Activated naive CD4-positive, alpha-beta T cell treated with anti-CD3 and anti-CD28 coated beads, Interleukin-2, amount 50 U/mL, for 24 hours (primary cell): ENCODE measurements at regions not wholly inside any gene's neighbourhood (a gene's known extent, or its start where the extent isn't known, plus 50 kb on each side); places are given as distances from the start of the nearest gene placed in this dataset.
"Not testable (repeated sequence)": the region's sequence is repeated elsewhere in the genome, so short reads cannot be mapped to it uniquely, and the experiment has no call there.

ENCODE experiments used
- H3K27ac Mint-ChIP-seq: one replicate; pipeline ENCODE4 v1.8.0; 2021; ENCODE audit warnings: mild to moderate bottlenecking, mixed read lengths
- H3K27me3 Mint-ChIP-seq: one replicate; pipeline ENCODE4 v1.8.0; 2021; ENCODE audit warnings: mixed read lengths
- H3K36me3 Mint-ChIP-seq: one replicate; pipeline ENCODE4 v1.8.0; 2021; ENCODE audit warnings: mixed read lengths
- H3K4me1 Mint-ChIP-seq: one replicate; pipeline ENCODE4 v1.8.0; 2021; ENCODE audit warnings: mixed read lengths
- H3K4me3 Mint-ChIP-seq: one replicate; pipeline ENCODE4 v1.8.0; 2021; ENCODE audit warnings: mild to moderate bottlenecking, mixed read lengths
- H3K9me3 Mint-ChIP-seq: one replicate; pipeline ENCODE4 v1.8.0; 2021; ENCODE audit warnings: mixed read lengths

- Mint-ChIP-seq H3K9me3 (no peaks in the 10 kb centered on the region), H3K4me1 (no peaks in the 10 kb centered on the region), H3K36me3 (no peaks in the 10 kb centered on the region), H3K27ac (no peak overlapping the region), H3K27me3 (no peaks in the 10 kb centered on the region), H3K4me3 (no peak overlapping the region)
These were observed 128.2 kb upstream of the MYO10 start for GRCh38 chr5:17064241-17064640.

GRCh38 chr5:17065458-17065857, 129.4 kb upstream of the MYO10 start:
- H3K4me3 Mint-ChIP-seq = no peak overlapping the region
- no peak overlapping the region for H3K27ac Mint-ChIP-seq
- H3K4me1 Mint-ChIP-seq = no peaks in the 10 kb centered on the region
- H3K36me3 Mint-ChIP-seq = no peaks in the 10 kb centered on the region
- no peaks in the 10 kb centered on the region for H3K9me3 Mint-ChIP-seq
- H3K27me3 Mint-ChIP-seq = no peaks in the 10 kb centered on the region

GRCh38 chr5:17066026-17066425, 129.9 kb upstream of the MYO10 start:
- H3K9me3 Mint-ChIP-seq, H3K4me3 Mint-ChIP-seq, H3K27me3 Mint-ChIP-seq, H3K4me1 Mint-ChIP-seq, H3K27ac Mint-ChIP-seq, H3K36me3 Mint-ChIP-seq: not testable (repeated sequence)

- H3K27ac Mint-ChIP-seq = no peak overlapping the region
- H3K36me3 Mint-ChIP-seq = no peaks in the 10 kb centered on the region
- no peaks in the 10 kb centered on the region for H3K27me3 Mint-ChIP-seq
- no peaks in the 10 kb centered on the region for H3K9me3 Mint-ChIP-seq
- H3K4me1 Mint-ChIP-seq = no peaks in the 10 kb centered on the region
- no peak overlapping the region for H3K4me3 Mint-ChIP-seq
These were observed 131.7 kb upstream of the MYO10 start for GRCh38 chr5:17067657-17068392.

- H3K27me3 Mint-ChIP-seq = no peaks in the 10 kb centered on the region
- no peaks in the 10 kb centered on the region for H3K9me3 Mint-ChIP-seq
- H3K4me1 Mint-ChIP-seq = no peaks in the 10 kb centered on the region
- H3K27ac Mint-ChIP-seq = no peak overlapping the region
- no peak overlapping the region for H3K4me3 Mint-ChIP-seq
- no peaks in the 10 kb centered on the region for H3K36me3 Mint-ChIP-seq
These were observed 134.0 kb upstream of the MYO10 start for GRCh38 chr5:17069995-17070511.

GRCh38 chr5:17070647-17071046, 134.6 kb upstream of the MYO10 start:
- Mint-ChIP-seq H3K27ac (no peak overlapping the region), H3K27me3 (no peaks in the 10 kb centered on the region), H3K4me1 (no peaks in the 10 kb centered on the region), H3K36me3 (no peaks in the 10 kb centered on the region), H3K9me3 (no peaks in the 10 kb centered on the region), H3K4me3 (no peak overlapping the region)

- H3K4me1 Mint-ChIP-seq = no peaks in the 10 kb centered on the region
- no peak overlapping the region for H3K4me3 Mint-ChIP-seq
- no peak overlapping the region for H3K27ac Mint-ChIP-seq
- no peaks in the 10 kb centered on the region for H3K36me3 Mint-ChIP-seq
- H3K9me3 Mint-ChIP-seq = no peaks in the 10 kb centered on the region
- H3K27me3 Mint-ChIP-seq = no peaks in the 10 kb centered on the region
These were observed 139.1 kb upstream of the MYO10 start for GRCh38 chr5:17075236-17075635.

GRCh38 chr5:17076272-17076671, 140.2 kb upstream of the MYO10 start:
- no peak overlapping the region for H3K4me3 Mint-ChIP-seq
- H3K9me3 Mint-ChIP-seq = no peaks in the 10 kb centered on the region
- no peak overlapping the region for H3K27ac Mint-ChIP-seq
- H3K36me3 Mint-ChIP-seq = no peaks in the 10 kb centered on the region
- H3K4me1 Mint-ChIP-seq = no peaks in the 10 kb centered on the region
- no peaks in the 10 kb centered on the region for H3K27me3 Mint-ChIP-seq

GRCh38 chr5:17077440-17078233, 139.8 kb upstream of the BASP1 start:
- Mint-ChIP-seq H3K4me3 (no peak overlapping the region), H3K36me3 (no peaks in the 10 kb centered on the region), H3K4me1 (no peaks in the 10 kb centered on the region), H3K9me3 (no peaks in the 10 kb centered on the region), H3K27ac (no peak overlapping the region), H3K27me3 (no peaks in the 10 kb centered on the region)

- Mint-ChIP-seq H3K9me3 (no peaks in the 10 kb centered on the region), H3K4me3 (no peak overlapping the region), H3K4me1 (no peaks in the 10 kb centered on the region), H3K27me3 (no peaks in the 10 kb centered on the region), H3K36me3 (no peaks in the 10 kb centered on the region), H3K27ac (no peak overlapping the region)
These were observed 137.9 kb upstream of the BASP1 start for GRCh38 chr5:17079562-17079961.

GRCh38 chr5:17080361-17080760, 137.1 kb upstream of the BASP1 start:
- Mint-ChIP-seq H3K36me3 (no peaks in the 10 kb centered on the region), H3K27me3 (no peaks in the 10 kb centered on the region)

GRCh38 chr5:17081142-17081541, 136.3 kb upstream of the BASP1 start:
- H3K4me3 Mint-ChIP-seq = no peak overlapping the region
- H3K4me1 Mint-ChIP-seq = no peaks in the 10 kb centered on the region
- no peaks in the 10 kb centered on the region for H3K27me3 Mint-ChIP-seq
- H3K27ac Mint-ChIP-seq = no peak overlapping the region
- H3K9me3 Mint-ChIP-seq = no peaks in the 10 kb centered on the region
- H3K36me3 Mint-ChIP-seq = no peaks in the 10 kb centered on the region

More at GRCh38 chr5:17080361-17080760, 137.1 kb upstream of the BASP1 start:
- Mint-ChIP-seq H3K27ac (no peak overlapping the region), H3K4me1 (no peaks in the 10 kb centered on the region), H3K4me3 (no peak overlapping the region), H3K9me3 (no peaks in the 10 kb centered on the region)

GRCh38 chr5:17083276-17083675, 134.2 kb upstream of the BASP1 start:
- H3K27me3 Mint-ChIP-seq, H3K27ac Mint-ChIP-seq, H3K4me3 Mint-ChIP-seq, H3K36me3 Mint-ChIP-seq, H3K4me1 Mint-ChIP-seq, H3K9me3 Mint-ChIP-seq: not testable (repeated sequence)

- Mint-ChIP-seq H3K27ac (no peak overlapping the region), H3K4me3 (no peak overlapping the region), H3K4me1 (no peaks in the 10 kb centered on the region), H3K36me3 (no peaks in the 10 kb centered on the region), H3K27me3 (no peaks in the 10 kb centered on the region), H3K9me3 (no peaks in the 10 kb centered on the region)
These were observed 130.4 kb upstream of the BASP1 start for GRCh38 chr5:17087035-17087434.

- no peaks in the 10 kb centered on the region for H3K27me3 Mint-ChIP-seq
- H3K4me3 Mint-ChIP-seq = no peak overlapping the region
- H3K36me3 Mint-ChIP-seq = no peaks in the 10 kb centered on the region
- no peaks in the 10 kb centered on the region for H3K4me1 Mint-ChIP-seq
- no peak overlapping the region for H3K27ac Mint-ChIP-seq
- no peaks in the 10 kb centered on the region for H3K9me3 Mint-ChIP-seq
These were observed 129.4 kb upstream of the BASP1 start for GRCh38 chr5:17088051-17088450.

GRCh38 chr5:17089001-17089400, 128.4 kb upstream of the BASP1 start:
- H3K4me1 Mint-ChIP-seq = no peaks in the 10 kb centered on the region
- H3K9me3 Mint-ChIP-seq = no peaks in the 10 kb centered on the region
- H3K27me3 Mint-ChIP-seq = no peaks in the 10 kb centered on the region
- H3K4me3 Mint-ChIP-seq = no peak overlapping the region
- H3K36me3 Mint-ChIP-seq = no peaks in the 10 kb centered on the region
- H3K27ac Mint-ChIP-seq = no peak overlapping the region
